IMR-90 (cell line): ENCODE measurements at regions not wholly inside any gene's neighbourhood (a gene's known extent, or its start where the extent isn't known, plus 50 kb on each side); places are given as distances from the start of the nearest gene placed in this dataset.

Experiments used
- ATAC-seq: fragments of 200-7000 bp; cut with Tn5 transposase; 2 replicates; pipeline ENCODE4 v1.9.1; 2020; ENCODE audit warnings: low read depth, mild to moderate bottlenecking, moderate library complexity
- BruUV-seq: library from RNA; stranded (reverse); fragments of 400-500 nt; replicated peaks from 2 replicates; lab custom pipeline; 2021; lab: Mats Ljungman, UMichigan
- CTCF ChIA-PET: fragments of 300-600 bp; formaldehyde crosslinking; extraction: SDS; loops from one replicate; lab custom pipeline; 2021; ENCODE audit warnings: antibody characterized with exemption; lab: Yijun Ruan, JAX
- POLR2A ChIA-PET: fragments of 300-600 bp; sonication (Branson Sonifier 250); formaldehyde crosslinking; loops from one replicate; lab custom pipeline; 2022; ENCODE audit warnings: antibody characterized with exemption; ENCODE audit not compliant: unreplicated experiment; lab: Charles Lee
- DNase-seq: peaks from one replicate; pipeline ENCODE4 v3.0.0; 2013
- H2AFZ ChIP-seq: replicated peaks from 2 replicates; pipeline ENCODE3; 2013; ENCODE audit warnings: low read length, mild to moderate bottlenecking; ENCODE audit not compliant: poor library complexity
- H2AK5ac ChIP-seq: 2 replicates; pipeline ENCODE4 v1.6.1; 2013; ENCODE audit warnings: low read depth, low read length, inconsistent platforms
- H2AK9ac ChIP-seq: replicated peaks from 2 replicates; pipeline ENCODE3; 2013; ENCODE audit warnings: mild to moderate bottlenecking, low read depth, low read length, moderate library complexity; ENCODE audit not compliant: poor library complexity
- H2BK120ac ChIP-seq: 2 replicates; pipeline ENCODE4 v1.6.1; 2013; ENCODE audit warnings: low read depth, low read length, inconsistent platforms
- H2BK15ac ChIP-seq: 3 replicates; pipeline ENCODE4 v1.6.1; 2013; ENCODE audit warnings: low read depth, low read length, inconsistent platforms
- H2BK20ac ChIP-seq: 2 replicates; pipeline ENCODE4 v1.6.1; 2013; ENCODE audit warnings: low read depth, mild to moderate bottlenecking, inconsistent platforms, low read length, moderate library complexity
- H2BK5ac ChIP-seq: 2 replicates; pipeline ENCODE4 v1.6.1; 2013; ENCODE audit warnings: mild to moderate bottlenecking, low read depth, low read length, inconsistent platforms; ENCODE audit not compliant: poor library complexity, severe bottlenecking
- H3K14ac ChIP-seq: replicated peaks from 2 replicates; pipeline ENCODE4 v1.6.1; 2013; ENCODE audit warnings: low read depth, low read length, inconsistent platforms
- H3K18ac ChIP-seq: 2 replicates; pipeline ENCODE4 v1.6.1; 2013; ENCODE audit warnings: low read depth, low read length, control low read depth
- H3K23ac ChIP-seq: 2 replicates; pipeline ENCODE4 v1.6.1; 2013; ENCODE audit warnings: low read depth, low read length, inconsistent platforms
- H3K27ac ChIP-seq: 2 replicates; pipeline ENCODE4 v1.5.1; 2013; ENCODE audit warnings: mild to moderate bottlenecking, control low read depth, low read length; ENCODE audit not compliant: insufficient read depth
- H3K27me3 ChIP-seq: 2 replicates; pipeline ENCODE4 v1.6.1; 2013; ENCODE audit warnings: low read length; ENCODE audit not compliant: control insufficient read depth, insufficient read depth
- H3K36me3 ChIP-seq: 2 replicates; pipeline ENCODE4 v1.6.1; 2013; ENCODE audit warnings: low read length, mixed read lengths; ENCODE audit not compliant: control insufficient read depth, insufficient read depth
- H3K4ac ChIP-seq: 2 replicates; pipeline ENCODE4 v1.6.1; 2013; ENCODE audit warnings: low read depth, low read length, inconsistent platforms
- H3K4me1 ChIP-seq: 2 replicates; pipeline ENCODE4 v1.6.1; 2013; ENCODE audit warnings: low read length, mixed read lengths; ENCODE audit not compliant: control insufficient read depth, insufficient read depth
- H3K4me2 ChIP-seq: 2 replicates; pipeline ENCODE4 v1.6.1; 2013; ENCODE audit warnings: low read depth, mild to moderate bottlenecking, control low read depth, low read length, moderate library complexity
- H3K4me3 ChIP-seq: 2 replicates; pipeline ENCODE4 v1.5.1; 2013; ENCODE audit warnings: low read depth, mild to moderate bottlenecking, control low read depth, low read length, moderate library complexity; ENCODE audit not compliant: insufficient read depth
- H3K56ac ChIP-seq: 2 replicates; pipeline ENCODE4 v1.6.1; 2013; ENCODE audit warnings: low read length, inconsistent platforms; ENCODE audit not compliant: insufficient read depth; ENCODE audit errors: extremely low read depth
- H3K79me1 ChIP-seq, 2 experiments: 2 replicates each; pipeline ENCODE4 v1.6.1; 2013; ENCODE audit warnings: low read length in 2 of 2, inconsistent platforms in 1 of 2, low read depth in 1 of 2
- H3K9ac ChIP-seq: 2 replicates; pipeline ENCODE4 v1.6.1; 2013; ENCODE audit warnings: low read depth, low read length, control low read depth
- H3K9me1 ChIP-seq: 2 replicates; pipeline ENCODE4 v1.6.1; 2013; ENCODE audit warnings: low read length, inconsistent platforms; ENCODE audit not compliant: insufficient read depth
- H3K9me3 ChIP-seq: 2 replicates; pipeline ENCODE4 v1.6.1; 2013; ENCODE audit warnings: low read length; ENCODE audit not compliant: control insufficient read depth, insufficient read depth
- H4K20me1 ChIP-seq: 2 replicates; pipeline ENCODE4 v1.6.1; 2013; ENCODE audit warnings: low read length, inconsistent platforms; ENCODE audit not compliant: insufficient read depth
- H4K5ac ChIP-seq: 2 replicates; pipeline ENCODE4 v1.6.1; 2013; ENCODE audit warnings: mild to moderate bottlenecking, low read depth, low read length, control low read depth
- H4K8ac ChIP-seq, 2 experiments: 2 replicates each; pipeline ENCODE4 v1.6.1; 2013; ENCODE audit warnings: low read depth in 2 of 2, low read length in 2 of 2, control low read depth in 1 of 2, inconsistent platforms in 1 of 2
- H4K91ac ChIP-seq: 2 replicates; pipeline ENCODE4 v1.6.1; 2013; ENCODE audit warnings: low read depth, low read length, inconsistent platforms; ENCODE audit not compliant: insufficient read depth
- MAZ ChIP-seq: IDR thresholded peaks from 2 replicates; pipeline ENCODE4 v1.6.1; 2012; ENCODE audit warnings: low read depth, mild to moderate bottlenecking, low read length, improper control_type of control experiment, moderate library complexity, borderline replicate concordance
- RCOR1 ChIP-seq: IDR thresholded peaks from 2 replicates; pipeline ENCODE4 v1.6.1; 2012; ENCODE audit warnings: mild to moderate bottlenecking, low read length, improper control_type of control experiment; ENCODE audit not compliant: insufficient replicate concordance
- RFX5 ChIP-seq: IDR thresholded peaks from 2 replicates; pipeline ENCODE4 v1.8.0; 2012; ENCODE audit warnings: low read depth, mild to moderate bottlenecking, low read length, moderate library complexity
- SMC3 ChIP-seq: fragments of 150-350 bp; IDR thresholded peaks from 2 replicates; pipeline ENCODE4 v1.6.1; 2016; ENCODE audit warnings: low read depth, mild to moderate bottlenecking, antibody characterized with exemption, low read length, moderate library complexity
- WGBS, 2 experiments: methylation state at CpG; one replicate each; pipeline versions ENCODE4 v1.1.5 to v1.1.7; 2013; ENCODE audit warnings: missing lambda C conversion rate in 2 of 2; ENCODE audit not compliant: insufficient read length in 1 of 2; ENCODE audit errors: extremely low coverage in 2 of 2; 5-methylcytosine and 5-hydroxymethylcytosine counted together
- dilution Hi-C: fragments of 300-500 bp; cut with HindIII; formaldehyde crosslinking; loops from one replicate; pipeline ENCODE4 v1.14.3; 2018; ENCODE audit warnings: low sequenced_read_pairs; ENCODE audit not compliant: unreplicated experiment
- in situ Hi-C: fragments of 300-500 bp; cut with MboI; formaldehyde crosslinking; loops from 3 replicates; pipeline ENCODE4 v1.14.3; 2019; ENCODE audit warnings: low sequenced_read_pairs, inconsistent platforms, mixed read lengths
- intact Hi-C: fragments of 100-400 bp; cut with micrococcal nuclease; formaldehyde crosslinking; loops from 2 replicates; pipeline ENCODE4 v1.10.0; 2022
- TF ChIP-seq, protein P1 (sequence below): conservative IDR thresholded peaks from 2 replicates; pipeline ENCODE4 v1.5.1; 2012; ENCODE audit warnings: mild to moderate bottlenecking, low read depth, low read length, improper control_type of control experiment

- H3K14ac ChIP-seq, result no peak overlapping the region
- H2AK5ac ChIP-seq, result no peak overlapping the region
- H3K4me2 ChIP-seq, result no peak overlapping the region
- intact Hi-C loops (no loop called here), in situ Hi-C loops (no loop called here), dilution Hi-C loops (no loop called here)
- H3K4me3 ChIP-seq, result no peak overlapping the region
- H4K8ac ChIP-seq, result no peak overlapping the region
- no peak overlapping the region for H4K5ac ChIP-seq
- no peak overlapping the region for H2BK120ac ChIP-seq
- DNase-seq (no peak), ATAC-seq (no peak)
- POLR2A ChIA-PET, result no interaction called here
- H2BK5ac ChIP-seq, result no peak overlapping the region
- H3K9ac ChIP-seq, result no peak overlapping the region
- 100% methylated on average over 1 of the region's 3 CpGs; no CpG with 5 or more reads in 1 of the 2 experiments for WGBS, 2 experiments
- CTCF ChIA-PET, result no interaction called here
- H4K91ac ChIP-seq, result no peak overlapping the region
- H3K4ac ChIP-seq, result no peak overlapping the region
- no peaks in the 10 kb centered on the region for H3K36me3 ChIP-seq
- H2BK15ac ChIP-seq, result no peak overlapping the region
- H2BK20ac ChIP-seq, result no peak overlapping the region
- H3K27ac ChIP-seq, result no peak overlapping the region
- no peak overlapping the region for H3K56ac ChIP-seq
- H3K79me1 ChIP-seq, result no peaks in the 10 kb centered on the region
- H3K23ac ChIP-seq, result no peak overlapping the region
- BruUV-seq, result no TSS peak
- no peaks in the 10 kb centered on the region for H4K20me1 ChIP-seq
- no peaks in the 10 kb centered on the region for H3K4me1 ChIP-seq
- no peak overlapping the region for H2AK9ac ChIP-seq
- H2AFZ ChIP-seq, result no peak overlapping the region
- no peak overlapping the region for H3K18ac ChIP-seq
- H3K9me3 ChIP-seq, result no peaks in the 10 kb centered on the region
- H3K27me3 ChIP-seq, result no peaks in the 10 kb centered on the region
- no peak for TF ChIP-seq RFX5
- TF ChIP-seq RCOR1, result no peak
- no peak for TF ChIP-seq SMC3
- no peak for TF ChIP-seq MAZ
- TF ChIP-seq, protein P1, sequence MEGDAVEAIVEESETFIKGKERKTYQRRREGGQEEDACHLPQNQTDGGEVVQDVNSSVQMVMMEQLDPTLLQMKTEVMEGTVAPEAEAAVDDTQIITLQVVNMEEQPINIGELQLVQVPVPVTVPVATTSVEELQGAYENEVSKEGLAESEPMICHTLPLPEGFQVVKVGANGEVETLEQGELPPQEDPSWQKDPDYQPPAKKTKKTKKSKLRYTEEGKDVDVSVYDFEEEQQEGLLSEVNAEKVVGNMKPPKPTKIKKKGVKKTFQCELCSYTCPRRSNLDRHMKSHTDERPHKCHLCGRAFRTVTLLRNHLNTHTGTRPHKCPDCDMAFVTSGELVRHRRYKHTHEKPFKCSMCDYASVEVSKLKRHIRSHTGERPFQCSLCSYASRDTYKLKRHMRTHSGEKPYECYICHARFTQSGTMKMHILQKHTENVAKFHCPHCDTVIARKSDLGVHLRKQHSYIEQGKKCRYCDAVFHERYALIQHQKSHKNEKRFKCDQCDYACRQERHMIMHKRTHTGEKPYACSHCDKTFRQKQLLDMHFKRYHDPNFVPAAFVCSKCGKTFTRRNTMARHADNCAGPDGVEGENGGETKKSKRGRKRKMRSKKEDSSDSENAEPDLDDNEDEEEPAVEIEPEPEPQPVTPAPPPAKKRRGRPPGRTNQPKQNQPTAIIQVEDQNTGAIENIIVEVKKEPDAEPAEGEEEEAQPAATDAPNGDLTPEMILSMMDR, result no peak
- H3K9me1 ChIP-seq, result no peaks in the 10 kb centered on the region
Measured at GRCh38 chr9:1952001-1952400, 63.1 kb upstream of the SMARCA2 start.
